ENCODE measurements at regions not wholly inside any gene's neighbourhood (a gene's known extent, or its start where the extent isn't known, plus 50 kb on each side); places are given as distances from the start of the nearest gene placed in this dataset.

GRCh38 chr11:80451105-80451504 is 1010.3 kb upstream of the TENM4 start:
- H3K36me3 Mint-ChIP-seq (ENCODE audit: low read depth), result no peaks in the 10 kb centered on the region
- ChIA-PET POLR2A (no interaction called here), CTCF (no interaction called here)
- peaks cover 5% of the 10 kb centered on the region for H3K9me3 Mint-ChIP-seq
- H3K27me3 Mint-ChIP-seq, result no peaks in the 10 kb centered on the region
- no peak for DNase-seq
- H3K4me1 Mint-ChIP-seq, result no peaks in the 10 kb centered on the region
- no peak overlapping the region for H3K27ac Mint-ChIP-seq
- H3K4me3 Mint-ChIP-seq, result no peak overlapping the region

- Mint-ChIP-seq H3K4me3 (no peak overlapping the region), H3K4me1 (no peaks in the 10 kb centered on the region), H3K9me3 (peaks cover 8% of the 10 kb centered on the region), H3K27me3 (no peaks in the 10 kb centered on the region), H3K36me3 (ENCODE audit: low read depth) (no peaks in the 10 kb centered on the region), H3K27ac (no peak overlapping the region)
- ChIA-PET CTCF (no interaction called here), POLR2A (no interaction called here)
- no peak for DNase-seq
Measured at GRCh38 chr11:80448709-80449108, 1007.9 kb upstream of the TENM4 start.

- no peaks in the 10 kb centered on the region for H3K4me1 Mint-ChIP-seq
- no peaks in the 10 kb centered on the region for H3K27me3 Mint-ChIP-seq
- DNase-seq, result no peak
- no peaks in the 10 kb centered on the region for H3K36me3 Mint-ChIP-seq (ENCODE audit: low read depth)
- H3K27ac Mint-ChIP-seq, result no peak overlapping the region
- POLR2A ChIA-PET, result no interaction called here
- peaks cover 8% of the 10 kb centered on the region for H3K9me3 Mint-ChIP-seq
- CTCF ChIA-PET, result no interaction called here
- no peak overlapping the region for H3K4me3 Mint-ChIP-seq
Measured at GRCh38 chr11:80443177-80443576, 1002.3 kb upstream of the TENM4 start.

- ChIA-PET CTCF (no interaction called here), POLR2A (no interaction called here)
- H3K27me3 Mint-ChIP-seq, result no peaks in the 10 kb centered on the region
- H3K4me3 Mint-ChIP-seq, result no peak overlapping the region
- H3K36me3 Mint-ChIP-seq (ENCODE audit: low read depth), result no peaks in the 10 kb centered on the region
- H3K27ac Mint-ChIP-seq, result no peak overlapping the region
- no peaks in the 10 kb centered on the region for H3K4me1 Mint-ChIP-seq
- DNase-seq, result no peak
- peaks cover 8% of the 10 kb centered on the region for H3K9me3 Mint-ChIP-seq
Measured at GRCh38 chr11:80441821-80442220, 1001.0 kb upstream of the TENM4 start.

GRCh38 chr11:80440835-80441234 is 1000.0 kb upstream of the TENM4 start:
- Mint-ChIP-seq H3K4me3 (no peak overlapping the region), H3K27ac (no peak overlapping the region), H3K27me3 (no peaks in the 10 kb centered on the region), H3K9me3 (peaks cover 5% of the 10 kb centered on the region), H3K4me1 (no peaks in the 10 kb centered on the region), H3K36me3 (ENCODE audit: low read depth) (no peaks in the 10 kb centered on the region)
- ChIA-PET POLR2A (no interaction called here), CTCF (no interaction called here)
- DNase-seq, result no peak

GRCh38 chr11:80436547-80436946 is 995.7 kb upstream of the TENM4 start:
- Mint-ChIP-seq H3K9me3 (peaks cover 8% of the 10 kb centered on the region), H3K27me3 (no peaks in the 10 kb centered on the region), H3K4me1 (no peaks in the 10 kb centered on the region), H3K4me3 (no peak overlapping the region), H3K36me3 (ENCODE audit: low read depth) (no peaks in the 10 kb centered on the region), H3K27ac (no peak overlapping the region)
- DNase-seq, result no peak
- ChIA-PET POLR2A (no interaction called here), CTCF (no interaction called here)

- CTCF ChIA-PET, result no interaction called here
Measured at GRCh38 chr11:80435345-80435744, 994.5 kb upstream of the TENM4 start.

GRCh38 chr11:80432057-80432456 is 991.2 kb upstream of the TENM4 start:
- H3K27me3 Mint-ChIP-seq, result no peaks in the 10 kb centered on the region
- ChIA-PET CTCF (no interaction called here), POLR2A (no interaction called here)
- no peak for DNase-seq
- H3K4me3 Mint-ChIP-seq, result no peak overlapping the region
- no peaks in the 10 kb centered on the region for H3K36me3 Mint-ChIP-seq (ENCODE audit: low read depth)
- H3K4me1 Mint-ChIP-seq, result no peaks in the 10 kb centered on the region
- peaks cover 14% of the 10 kb centered on the region for H3K9me3 Mint-ChIP-seq
- no peak overlapping the region for H3K27ac Mint-ChIP-seq

More at GRCh38 chr11:80435345-80435744, 994.5 kb upstream of the TENM4 start:
- no peaks in the 10 kb centered on the region for H3K4me1 Mint-ChIP-seq
- POLR2A ChIA-PET, result no interaction called here
- H3K4me3 Mint-ChIP-seq, result no peak overlapping the region
- no peak overlapping the region for H3K27ac Mint-ChIP-seq
- no peaks in the 10 kb centered on the region for H3K36me3 Mint-ChIP-seq (ENCODE audit: low read depth)
- no peaks in the 10 kb centered on the region for H3K27me3 Mint-ChIP-seq
- no peak for DNase-seq
- peaks cover 8% of the 10 kb centered on the region for H3K9me3 Mint-ChIP-seq

- DNase-seq, result no peak
- CTCF ChIA-PET, result no interaction called here
- H3K9me3 Mint-ChIP-seq, result peaks cover 8% of the 10 kb centered on the region
- no peaks in the 10 kb centered on the region for H3K27me3 Mint-ChIP-seq
- POLR2A ChIA-PET, result no interaction called here
- no peaks in the 10 kb centered on the region for H3K36me3 Mint-ChIP-seq (ENCODE audit: low read depth)
- no peak overlapping the region for H3K4me3 Mint-ChIP-seq
- no peak overlapping the region for H3K27ac Mint-ChIP-seq
- no peaks in the 10 kb centered on the region for H3K4me1 Mint-ChIP-seq
Measured at GRCh38 chr11:80424012-80424695, 983.3 kb upstream of the TENM4 start.

- H3K4me1 Mint-ChIP-seq, result no peaks in the 10 kb centered on the region
- DNase-seq, result no peak
- no peak overlapping the region for H3K27ac Mint-ChIP-seq
- H3K27me3 Mint-ChIP-seq, result no peaks in the 10 kb centered on the region
- no peaks in the 10 kb centered on the region for H3K36me3 Mint-ChIP-seq (ENCODE audit: low read depth)
- ChIA-PET POLR2A (no interaction called here), CTCF (no interaction called here)
- H3K9me3 Mint-ChIP-seq, result peaks cover 3% of the 10 kb centered on the region
- H3K4me3 Mint-ChIP-seq, result no peak overlapping the region
Measured at GRCh38 chr11:80420374-80420773, 979.5 kb upstream of the TENM4 start.

- Mint-ChIP-seq H3K27me3 (no peaks in the 10 kb centered on the region), H3K4me3 (no peak overlapping the region), H3K4me1 (no peaks in the 10 kb centered on the region), H3K9me3 (peaks cover 3% of the 10 kb centered on the region), H3K36me3 (ENCODE audit: low read depth) (no peaks in the 10 kb centered on the region), H3K27ac (no peak overlapping the region)
- POLR2A ChIA-PET, result no interaction called here
- CTCF ChIA-PET, result no interaction called here
- no peak for DNase-seq
Measured at GRCh38 chr11:80417681-80418080, 976.9 kb upstream of the TENM4 start.

- Mint-ChIP-seq H3K4me1 (no peaks in the 10 kb centered on the region), H3K9me3 (peaks cover 5% of the 10 kb centered on the region), H3K27ac (no peak overlapping the region), H3K27me3 (no peaks in the 10 kb centered on the region), H3K4me3 (no peak overlapping the region), H3K36me3 (ENCODE audit: low read depth) (no peaks in the 10 kb centered on the region)
- POLR2A ChIA-PET, result no interaction called here
- CTCF ChIA-PET, result no interaction called here
- DNase-seq, result no peak
Measured at GRCh38 chr11:80415580-80415979, 974.8 kb upstream of the TENM4 start.

GRCh38 chr11:80414181-80415165 is 973.6 kb upstream of the TENM4 start:
- ChIA-PET POLR2A (no interaction called here), CTCF (no interaction called here)
- no peaks in the 10 kb centered on the region for H3K27me3 Mint-ChIP-seq
- DNase-seq, result no peak
- H3K4me1 Mint-ChIP-seq, result no peaks in the 10 kb centered on the region
- no peak overlapping the region for H3K27ac Mint-ChIP-seq
- no peak overlapping the region for H3K4me3 Mint-ChIP-seq
- H3K9me3 Mint-ChIP-seq, result peaks cover 5% of the 10 kb centered on the region
- no peaks in the 10 kb centered on the region for H3K36me3 Mint-ChIP-seq (ENCODE audit: low read depth)

- no peak for DNase-seq
- ChIA-PET CTCF (no interaction called here), POLR2A (no interaction called here)
- Mint-ChIP-seq H3K27me3 (no peaks in the 10 kb centered on the region), H3K9me3 (peaks cover 11% of the 10 kb centered on the region), H3K4me1 (no peaks in the 10 kb centered on the region), H3K36me3 (ENCODE audit: low read depth) (no peaks in the 10 kb centered on the region), H3K27ac (no peak overlapping the region), H3K4me3 (no peak overlapping the region)
Measured at GRCh38 chr11:80412604-80413003, 971.8 kb upstream of the TENM4 start.

Measured in activated CD4-positive, alpha-beta T cell treated with anti-CD3 and anti-CD28 coated beads, Interleukin-2, amount 10 ng/mL, durations not matched to agents 7 days and 5 days (primary cell).